ENCODE measurements at regions not wholly inside any gene's neighbourhood (a gene's known extent, or its start where the extent isn't known, plus 50 kb on each side); places are given as distances from the start of the nearest gene placed in this dataset.

DNA sequence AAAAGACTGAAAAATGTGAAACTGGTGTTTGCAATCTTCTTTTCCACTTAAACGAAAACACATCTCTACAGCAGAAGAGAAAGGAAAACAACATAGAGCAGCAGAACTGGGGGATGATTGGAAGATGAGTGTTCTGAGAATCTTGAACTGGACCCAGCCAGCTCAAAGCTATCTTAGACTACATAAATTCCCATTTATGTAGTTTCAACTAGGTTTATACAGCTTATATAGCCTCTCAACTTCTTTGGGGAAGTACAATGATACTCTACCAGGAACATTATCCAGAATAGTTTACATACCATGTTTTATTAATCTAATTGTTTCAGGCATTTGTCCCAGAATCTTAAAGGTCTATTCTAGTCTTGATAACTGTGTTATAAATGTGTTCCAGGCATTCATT, 658.2 kb upstream of the LMCD1 start:
- Histone ChIP-seq H2AFZ (ENCODE audit: low read length) (no peak overlapping the region), H3K4me2 (ENCODE audit: low read length) (no peak overlapping the region), H3K9me2 (ENCODE audit: insufficient read depth, low read length) (no peaks in the 10 kb centered on the region), H3K4me3 (ENCODE audit: low read depth, low read length, poor library complexity, severe bottlenecking) (no peak overlapping the region), H3K9me3 (ENCODE audit: low read length) (no peaks in the 10 kb centered on the region), H3K36me3 (ENCODE audit: insufficient read depth, low read length) (no peaks in the 10 kb centered on the region), H3K4me1 (ENCODE audit: insufficient read depth, low read length, poor library complexity, severe bottlenecking) (no peaks in the 10 kb centered on the region), H4K20me1 (ENCODE audit: insufficient read depth, low read length) (no peaks in the 10 kb centered on the region), H3K79me2 (ENCODE audit: insufficient read depth, low read depth, low read length) (no peaks in the 10 kb centered on the region), H3K27ac (ENCODE audit: low read depth, low read length, poor library complexity, severe bottlenecking) (no peak overlapping the region)
- TF ChIP-seq EZH2phosphoT487 (IDR thresholded peaks at IDR 0.05; ENCODE audit: borderline replicate concordance, low read depth, low read length), result no peak
- TF ChIP-seq, protein P1, sequence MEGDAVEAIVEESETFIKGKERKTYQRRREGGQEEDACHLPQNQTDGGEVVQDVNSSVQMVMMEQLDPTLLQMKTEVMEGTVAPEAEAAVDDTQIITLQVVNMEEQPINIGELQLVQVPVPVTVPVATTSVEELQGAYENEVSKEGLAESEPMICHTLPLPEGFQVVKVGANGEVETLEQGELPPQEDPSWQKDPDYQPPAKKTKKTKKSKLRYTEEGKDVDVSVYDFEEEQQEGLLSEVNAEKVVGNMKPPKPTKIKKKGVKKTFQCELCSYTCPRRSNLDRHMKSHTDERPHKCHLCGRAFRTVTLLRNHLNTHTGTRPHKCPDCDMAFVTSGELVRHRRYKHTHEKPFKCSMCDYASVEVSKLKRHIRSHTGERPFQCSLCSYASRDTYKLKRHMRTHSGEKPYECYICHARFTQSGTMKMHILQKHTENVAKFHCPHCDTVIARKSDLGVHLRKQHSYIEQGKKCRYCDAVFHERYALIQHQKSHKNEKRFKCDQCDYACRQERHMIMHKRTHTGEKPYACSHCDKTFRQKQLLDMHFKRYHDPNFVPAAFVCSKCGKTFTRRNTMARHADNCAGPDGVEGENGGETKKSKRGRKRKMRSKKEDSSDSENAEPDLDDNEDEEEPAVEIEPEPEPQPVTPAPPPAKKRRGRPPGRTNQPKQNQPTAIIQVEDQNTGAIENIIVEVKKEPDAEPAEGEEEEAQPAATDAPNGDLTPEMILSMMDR (conservative IDR thresholded peaks at IDR 0.05; ENCODE audit: low read length), result no peak
- no TSS peak for BruUV-seq (replicated peaks)
- CTCF ChIA-PET (ENCODE audit: unreplicated experiment), result no interaction called here
- POLR2A ChIA-PET, result interaction anchor here (0.6 kb wide), 1 partner anchor 1831 kb away, joined by 3 read pairs; no protein-coding TSS in a partner anchor
- intact Hi-C loops (cut with micrococcal nuclease; ENCODE audit: unreplicated experiment), result no loop called here
- DNase-seq (ENCODE audit: low spot score), result no peak

DNA sequence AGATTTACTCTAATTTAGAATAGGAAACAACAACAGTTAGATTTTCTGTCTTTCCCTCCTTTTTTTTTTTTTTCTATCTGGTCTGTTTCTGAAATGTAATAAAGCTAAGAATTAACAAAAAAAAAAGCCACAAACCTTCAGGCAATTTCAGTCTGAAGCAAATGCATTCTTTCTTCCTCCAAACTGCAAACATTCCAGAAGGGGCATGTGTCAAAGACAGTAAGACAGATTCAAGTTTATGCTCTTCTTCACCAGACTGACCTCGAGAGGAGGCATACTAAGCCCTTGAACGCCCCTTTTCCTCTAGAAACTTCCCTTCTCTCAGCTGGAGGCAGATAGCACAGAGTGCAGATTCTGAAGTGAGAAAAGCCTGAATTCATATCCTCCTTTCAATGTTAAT, 654.6 kb upstream of the LMCD1 start:
- CTCF ChIA-PET (ENCODE audit: unreplicated experiment), result no interaction called here
- no peak overlapping the region for H2AFZ ChIP-seq (ENCODE audit: low read length)
- no TSS peak for BruUV-seq (replicated peaks)
- TF ChIP-seq, protein P1 (conservative IDR thresholded peaks at IDR 0.05; ENCODE audit: low read length), result no peak
- no peak for TF ChIP-seq EZH2phosphoT487 (IDR thresholded peaks at IDR 0.05; ENCODE audit: borderline replicate concordance, low read depth, low read length)
- no peak for DNase-seq (ENCODE audit: low spot score)
- no peaks in the 10 kb centered on the region for H3K4me1 ChIP-seq (ENCODE audit: insufficient read depth, low read length, poor library complexity, severe bottlenecking)
- H3K27ac ChIP-seq (ENCODE audit: low read depth, low read length, poor library complexity, severe bottlenecking), result no peak overlapping the region
- H3K36me3 ChIP-seq (ENCODE audit: insufficient read depth, low read length), result no peaks in the 10 kb centered on the region
- no peak overlapping the region for H3K4me2 ChIP-seq (ENCODE audit: low read length)
- POLR2A ChIA-PET, result interaction anchor here (0.6 to 1.0 kb wide), 4 partner anchors 19 to 1115 kb away, joined by 3 to 4 read pairs (median 4); no protein-coding TSS in a partner anchor
- intact Hi-C loops (cut with micrococcal nuclease; ENCODE audit: unreplicated experiment), result no loop called here
- H3K9me3 ChIP-seq (ENCODE audit: low read length), result no peaks in the 10 kb centered on the region
- no peak overlapping the region for H3K4me3 ChIP-seq (ENCODE audit: low read depth, low read length, poor library complexity, severe bottlenecking)
- H3K79me2 ChIP-seq (ENCODE audit: insufficient read depth, low read depth, low read length), result no peaks in the 10 kb centered on the region
- no peaks in the 10 kb centered on the region for H4K20me1 ChIP-seq (ENCODE audit: insufficient read depth, low read length)
- H3K9me2 ChIP-seq (ENCODE audit: insufficient read depth, low read length), result no peaks in the 10 kb centered on the region

DNA sequence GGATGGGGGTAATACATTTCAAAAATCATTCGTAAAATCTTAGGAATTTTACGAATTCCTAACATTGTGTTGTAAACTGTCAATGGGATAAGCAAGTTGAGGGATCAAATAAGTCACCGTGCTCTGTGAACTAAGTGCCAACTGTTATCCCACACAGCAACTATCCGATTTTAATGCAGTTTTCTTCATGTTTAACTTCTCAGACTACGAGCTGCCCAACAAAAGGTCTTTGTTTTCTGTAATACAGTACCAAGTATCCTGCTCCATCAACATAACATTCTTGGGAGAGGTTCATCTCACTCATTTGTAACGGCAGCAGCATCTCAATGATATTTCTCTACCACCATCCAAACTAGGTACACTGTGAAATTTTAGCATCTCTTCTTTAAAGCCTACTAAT, 654.1 kb upstream of the LMCD1 start:
- no peak overlapping the region for H3K4me2 ChIP-seq (ENCODE audit: low read length)
- no peaks in the 10 kb centered on the region for H3K79me2 ChIP-seq (ENCODE audit: insufficient read depth, low read depth, low read length)
- H3K4me3 ChIP-seq (ENCODE audit: low read depth, low read length, poor library complexity, severe bottlenecking), result no peak overlapping the region
- CTCF ChIA-PET (ENCODE audit: unreplicated experiment), result no interaction called here
- TF ChIP-seq, protein P1 (conservative IDR thresholded peaks at IDR 0.05; ENCODE audit: low read length), result no peak
- no peak for TF ChIP-seq EZH2phosphoT487 (IDR thresholded peaks at IDR 0.05; ENCODE audit: borderline replicate concordance, low read depth, low read length)
- no peaks in the 10 kb centered on the region for H4K20me1 ChIP-seq (ENCODE audit: insufficient read depth, low read length)
- no peaks in the 10 kb centered on the region for H3K9me2 ChIP-seq (ENCODE audit: insufficient read depth, low read length)
- intact Hi-C loops (cut with micrococcal nuclease; ENCODE audit: unreplicated experiment), result no loop called here
- H3K36me3 ChIP-seq (ENCODE audit: insufficient read depth, low read length), result no peaks in the 10 kb centered on the region
- H3K9me3 ChIP-seq (ENCODE audit: low read length), result no peaks in the 10 kb centered on the region
- H3K4me1 ChIP-seq (ENCODE audit: insufficient read depth, low read length, poor library complexity, severe bottlenecking), result no peaks in the 10 kb centered on the region
- no TSS peak for BruUV-seq (replicated peaks)
- H3K27ac ChIP-seq (ENCODE audit: low read depth, low read length, poor library complexity, severe bottlenecking), result no peak overlapping the region
- no peak for DNase-seq (ENCODE audit: low spot score)
- POLR2A ChIA-PET, result interaction anchor here (0.6 to 1.0 kb wide), 2 partner anchors 19 to 203 kb away, joined by 4 read pairs; no protein-coding TSS in a partner anchor
- H2AFZ ChIP-seq (ENCODE audit: low read length), result no peak overlapping the region

Data from OCI-LY7 (cell line).